ENCODE measurements at regions not wholly inside any gene's neighbourhood (a gene's known extent, or its start where the extent isn't known, plus 50 kb on each side); places are given as distances from the start of the nearest gene placed in this dataset.

- Histone ChIP-seq H3K27me3 (ENCODE audit: control insufficient read depth, insufficient read depth, low read length) (no peaks in the 10 kb centered on the region), H3K4me3 (ENCODE audit: low read depth, low read length) (no peak overlapping the region), H3K36me3 (ENCODE audit: control insufficient read depth, insufficient read depth, low read length) (no peaks in the 10 kb centered on the region)
- no peak for DNase-seq (ENCODE audit: low read depth)
- TF ChIP-seq CTCF (IDR thresholded peaks at IDR 0.05; ENCODE audit: insufficient read depth, low read length, poor library complexity, severe bottlenecking) = no peak
Observed at GRCh38 chr13:40271931-40272775, 394.3 kb downstream of the FOXO1 start.

- TF ChIP-seq CTCF (IDR thresholded peaks at IDR 0.05; ENCODE audit: insufficient read depth, low read length, poor library complexity, severe bottlenecking) = no peak
- no peaks in the 10 kb centered on the region for H3K36me3 ChIP-seq (ENCODE audit: control insufficient read depth, insufficient read depth, low read length)
- no peak for DNase-seq (ENCODE audit: low read depth)
- H3K27me3 ChIP-seq (ENCODE audit: control insufficient read depth, insufficient read depth, low read length) = no peaks in the 10 kb centered on the region
- no peak overlapping the region for H3K4me3 ChIP-seq (ENCODE audit: low read depth, low read length)
Observed at GRCh38 chr13:40272776-40273139, 393.7 kb downstream of the FOXO1 start.

- H3K36me3 ChIP-seq (ENCODE audit: control insufficient read depth, insufficient read depth, low read length) = no peaks in the 10 kb centered on the region
- no peak for DNase-seq (ENCODE audit: low read depth)
- H3K27me3 ChIP-seq (ENCODE audit: control insufficient read depth, insufficient read depth, low read length) = no peaks in the 10 kb centered on the region
- no peak overlapping the region for H3K4me3 ChIP-seq (ENCODE audit: low read depth, low read length)
- TF ChIP-seq CTCF (IDR thresholded peaks at IDR 0.05; ENCODE audit: insufficient read depth, low read length, poor library complexity, severe bottlenecking) = no peak
Observed at GRCh38 chr13:40273253-40274025, 393.0 kb downstream of the FOXO1 start.

- Histone ChIP-seq H3K36me3 (ENCODE audit: control insufficient read depth, insufficient read depth, low read length) (no peaks in the 10 kb centered on the region), H3K27me3 (ENCODE audit: control insufficient read depth, insufficient read depth, low read length) (no peaks in the 10 kb centered on the region), H3K4me3 (ENCODE audit: low read depth, low read length) (no peak overlapping the region)
- TF ChIP-seq CTCF (IDR thresholded peaks at IDR 0.05; ENCODE audit: insufficient read depth, low read length, poor library complexity, severe bottlenecking) = no peak
- no peak for DNase-seq (ENCODE audit: low read depth)
Observed at GRCh38 chr13:40274103-40274502, 392.3 kb downstream of the FOXO1 start.

- Histone ChIP-seq H3K27me3 (ENCODE audit: control insufficient read depth, insufficient read depth, low read length) (no peaks in the 10 kb centered on the region), H3K36me3 (ENCODE audit: control insufficient read depth, insufficient read depth, low read length) (no peaks in the 10 kb centered on the region), H3K4me3 (ENCODE audit: low read depth, low read length) (no peak overlapping the region)
- TF ChIP-seq CTCF (IDR thresholded peaks at IDR 0.05; ENCODE audit: insufficient read depth, low read length, poor library complexity, severe bottlenecking) = no peak
- no peak for DNase-seq (ENCODE audit: low read depth)
Observed at GRCh38 chr13:40275155-40275554, 391.3 kb downstream of the FOXO1 start.

All from kidney epithelial cell (primary cell).